GM19035 (cell line): ENCODE measurements at regions not wholly inside any gene's neighbourhood (a gene's known extent, or its start where the extent isn't known, plus 50 kb on each side); places are given as distances from the start of the nearest gene placed in this dataset.
"Not testable (repeated sequence)": the region's sequence is repeated elsewhere in the genome, so short reads cannot be mapped to it uniquely, and the experiment has no call there.

ENCODE experiments used
- ATAC-seq: cut with Tn5 transposase; IDR thresholded peaks from one replicate; pipeline ENCODE4 v1.9.1; 2021; ENCODE audit not compliant: unreplicated experiment

DNA sequence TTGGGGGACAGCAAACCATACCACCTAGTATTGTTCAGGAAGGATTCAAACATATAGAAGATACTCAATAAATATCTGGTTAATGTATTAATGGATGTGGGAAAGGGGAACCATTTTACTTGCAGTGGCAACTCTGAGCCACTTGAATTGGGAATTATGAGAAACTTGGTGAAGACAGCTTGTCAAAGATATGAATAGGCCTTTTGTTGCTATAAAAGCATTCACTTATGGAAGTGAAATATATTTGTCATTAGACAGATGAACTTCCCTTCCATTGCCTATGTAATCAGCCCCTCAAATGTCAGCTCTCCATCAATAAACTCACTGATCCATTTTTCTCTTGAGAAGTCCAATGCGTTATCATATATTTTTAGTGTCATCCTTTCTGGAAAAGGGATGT is 56.1 kb downstream of the GPR85 start:
- ATAC-seq = no peak

GRCh38 chr7:113026941-113027340 is 59.7 kb downstream of the GPR85 start:
- no peak for ATAC-seq

DNA sequence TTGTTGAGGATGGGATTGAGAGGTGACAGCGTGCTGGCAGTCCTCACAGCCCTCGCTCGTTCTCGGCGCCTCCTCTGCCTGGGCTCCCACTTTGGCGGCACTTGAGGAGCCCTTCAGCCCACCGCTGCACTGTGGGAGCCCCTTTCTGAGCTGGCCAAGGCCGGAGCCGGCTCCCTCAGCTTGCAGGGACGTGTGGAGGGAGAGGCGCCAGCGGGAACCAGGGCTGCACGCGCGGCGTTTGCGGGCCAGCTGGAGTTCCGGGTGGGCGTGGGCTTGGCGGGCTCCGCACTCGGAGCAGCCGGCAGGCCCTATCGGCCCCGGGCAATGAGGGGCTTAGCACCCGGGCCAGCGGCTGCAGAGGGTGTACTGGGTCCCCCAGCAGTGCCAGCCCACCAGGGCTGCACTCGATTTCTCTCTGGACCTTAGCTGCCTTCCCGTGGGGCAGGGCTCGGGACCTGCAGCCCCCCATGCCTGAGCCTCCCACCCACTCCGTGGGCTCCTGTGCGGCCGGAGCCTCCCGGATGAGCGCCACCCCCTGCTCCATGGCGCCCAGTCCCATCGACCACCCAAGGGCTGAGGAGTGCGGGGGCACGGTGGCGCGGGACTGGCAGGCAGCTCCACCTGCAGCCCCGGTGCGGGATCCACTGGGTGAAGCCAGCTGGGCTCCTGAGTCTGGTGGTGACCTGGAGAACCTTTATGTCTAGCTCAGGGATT is 69.3 kb downstream of the GPR85 start:
- ATAC-seq = not testable (repeated sequence)

DNA sequence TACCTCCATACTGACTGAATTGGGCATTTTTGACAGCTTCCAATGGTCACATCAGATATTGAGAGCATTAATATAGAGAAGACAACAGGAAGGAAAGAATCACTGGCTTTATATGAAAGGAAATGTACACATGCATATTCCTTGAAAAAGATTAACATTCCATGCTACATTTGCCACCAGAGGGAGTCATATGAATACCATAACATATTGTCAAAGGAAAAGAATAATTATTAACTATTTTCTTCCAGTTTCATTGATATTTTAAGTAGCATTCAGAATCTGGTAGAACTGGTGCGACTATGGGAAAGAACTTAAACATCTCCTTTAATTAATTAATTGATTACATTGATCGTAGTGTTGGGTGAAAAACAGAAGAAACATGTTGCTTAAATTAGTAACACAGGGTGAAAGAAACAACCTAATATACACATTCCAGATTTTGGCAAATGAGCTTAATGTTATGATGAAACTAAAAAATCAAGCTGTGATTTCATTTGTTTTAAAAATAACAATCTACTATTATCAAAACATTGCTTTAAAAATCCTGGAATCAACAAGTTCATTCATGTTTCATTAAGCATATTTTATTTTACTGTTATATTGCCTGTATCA is 71.5 kb downstream of the GPR85 start:
- no peak for ATAC-seq

- no peak for ATAC-seq
Observed at GRCh38 chr7:113013761-113014449, 72.7 kb downstream of the GPR85 start.

GRCh38 chr7:113012862-113013261 is 73.8 kb downstream of the GPR85 start:
- ATAC-seq = not testable (repeated sequence)

GRCh38 chr7:113010377-113010776 is 76.2 kb downstream of the GPR85 start:
- ATAC-seq = no peak

GRCh38 chr7:113008755-113009154 is 77.9 kb downstream of the GPR85 start:
- no peak for ATAC-seq

GRCh38 chr7:113004726-113005454 is 81.7 kb downstream of the GPR85 start:
- ATAC-seq = no peak

- no peak for ATAC-seq
Observed at GRCh38 chr7:113000316-113001020, 86.2 kb downstream of the GPR85 start.

DNA sequence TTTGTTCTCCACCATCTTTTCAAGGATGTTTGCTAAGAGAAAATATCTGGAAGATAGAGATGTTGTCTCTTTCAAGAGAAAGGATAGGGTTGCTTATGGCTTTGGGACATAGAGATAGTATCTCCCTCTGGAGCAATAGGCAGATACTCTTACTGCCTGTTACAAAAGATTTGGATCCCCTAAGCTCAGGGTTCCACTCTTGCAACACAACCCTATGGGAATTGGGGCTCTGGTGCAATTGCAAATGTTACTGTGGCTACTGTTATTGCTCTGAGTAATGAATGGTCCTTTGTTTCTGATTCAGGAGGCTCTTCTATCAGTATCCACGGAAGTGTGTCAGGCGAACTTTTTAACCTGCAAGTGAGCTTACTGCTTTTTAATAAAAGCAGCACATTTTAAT is 88.8 kb downstream of the GPR85 start:
- no peak for ATAC-seq

GRCh38 chr7:112996331-112996871 is 90.2 kb downstream of the GPR85 start:
- no peak for ATAC-seq

DNA sequence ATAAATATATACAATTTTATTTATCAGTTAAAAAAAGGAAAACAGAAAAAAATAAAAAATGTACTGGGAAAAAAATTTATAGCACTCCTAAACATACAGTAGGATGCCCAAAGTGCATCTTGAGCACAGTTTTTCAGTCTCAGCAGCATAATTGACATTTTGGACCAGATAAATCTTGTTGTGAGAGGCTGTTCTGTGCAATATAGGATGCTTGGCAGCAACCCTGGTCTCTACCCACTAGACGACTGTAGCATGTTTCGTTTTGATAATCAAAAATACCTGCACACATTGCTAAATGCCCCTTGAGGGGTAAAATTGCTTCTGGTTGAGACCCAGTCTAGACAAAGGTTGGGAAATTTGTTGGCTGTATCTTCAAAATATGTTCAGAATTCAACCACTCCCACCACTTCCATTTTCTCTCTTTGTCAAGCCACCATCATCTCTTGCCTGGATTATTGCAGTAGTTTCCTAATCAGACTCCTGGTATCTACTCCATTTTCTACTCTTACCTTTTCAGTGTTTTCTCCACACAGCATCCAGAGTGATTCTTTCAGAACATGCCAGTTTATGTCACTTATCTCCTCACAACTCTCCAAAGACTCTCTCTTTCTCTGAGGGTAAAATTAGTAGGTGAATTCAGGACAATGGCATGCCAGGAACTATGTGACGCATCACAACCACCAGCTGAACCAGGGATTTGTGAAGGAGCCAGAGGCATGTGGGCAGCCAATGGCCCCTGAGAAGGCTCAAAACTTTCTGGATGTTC is 91.4 kb downstream of the GPR85 start:
- ATAC-seq = no peak

DNA sequence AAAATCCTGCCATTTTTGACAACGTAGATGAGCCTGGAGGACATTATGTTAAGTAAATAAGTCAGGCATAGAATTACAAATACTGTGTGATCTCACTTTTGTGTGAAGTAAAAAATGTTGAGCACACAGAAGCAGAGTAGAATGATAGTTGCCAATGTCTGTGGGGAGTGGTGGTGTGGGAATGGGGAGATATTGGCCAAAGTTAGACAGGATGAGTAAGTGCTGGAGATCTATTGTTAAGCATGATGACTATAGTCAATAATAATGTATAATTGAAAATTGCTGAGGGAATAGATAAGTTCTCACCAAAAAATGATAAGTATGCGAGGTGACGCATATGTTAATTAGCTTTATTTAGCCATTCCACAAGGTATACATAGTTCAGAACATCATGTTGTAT is 92.0 kb downstream of the GPR85 start:
- ATAC-seq = no peak

DNA sequence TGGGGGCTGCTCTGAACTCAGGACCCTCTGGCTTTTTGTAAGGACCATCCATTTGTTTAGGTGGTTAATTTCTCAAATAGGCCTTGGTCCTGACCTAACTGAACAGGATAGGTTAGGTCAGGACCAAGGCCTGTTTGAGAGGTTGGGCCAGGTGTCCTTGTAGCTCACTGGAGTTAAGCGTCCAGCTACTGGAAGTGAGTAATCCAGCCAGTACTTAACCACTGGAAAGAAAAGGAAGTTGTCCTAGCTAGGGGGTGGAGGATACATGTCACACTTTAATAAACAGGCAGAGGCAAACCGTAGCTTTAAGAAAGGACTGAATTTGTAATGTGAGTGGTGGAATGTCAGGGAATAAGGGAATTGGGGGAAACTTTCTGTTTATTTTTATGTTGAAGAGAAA is 96.0 kb downstream of the GPR85 start:
- ATAC-seq = no peak

DNA sequence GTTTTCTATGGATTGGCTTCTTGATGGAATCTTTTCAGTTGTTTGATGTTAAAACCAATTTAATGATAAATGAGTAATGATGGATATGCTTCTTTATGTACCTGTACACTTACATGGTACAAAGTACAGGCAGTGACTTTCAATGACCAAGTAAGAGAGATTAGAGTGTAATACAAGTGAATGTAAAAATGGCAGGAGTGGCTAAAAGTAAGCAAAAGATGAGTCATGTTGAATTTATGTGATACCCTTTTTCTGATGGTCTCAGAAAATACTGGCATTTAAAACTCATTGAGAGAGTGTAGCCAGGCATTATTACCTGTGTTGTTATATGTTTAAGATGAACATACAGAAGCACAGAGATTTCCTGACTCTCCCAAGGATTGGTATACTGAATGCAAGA is 97.1 kb downstream of the GPR85 start:
- ATAC-seq = no peak

GRCh38 chr7:112987171-112987570 is 99.5 kb downstream of the GPR85 start:
- ATAC-seq = no peak

GRCh38 chr7:112986256-112987031 is 100.2 kb downstream of the GPR85 start:
- no peak for ATAC-seq

DNA sequence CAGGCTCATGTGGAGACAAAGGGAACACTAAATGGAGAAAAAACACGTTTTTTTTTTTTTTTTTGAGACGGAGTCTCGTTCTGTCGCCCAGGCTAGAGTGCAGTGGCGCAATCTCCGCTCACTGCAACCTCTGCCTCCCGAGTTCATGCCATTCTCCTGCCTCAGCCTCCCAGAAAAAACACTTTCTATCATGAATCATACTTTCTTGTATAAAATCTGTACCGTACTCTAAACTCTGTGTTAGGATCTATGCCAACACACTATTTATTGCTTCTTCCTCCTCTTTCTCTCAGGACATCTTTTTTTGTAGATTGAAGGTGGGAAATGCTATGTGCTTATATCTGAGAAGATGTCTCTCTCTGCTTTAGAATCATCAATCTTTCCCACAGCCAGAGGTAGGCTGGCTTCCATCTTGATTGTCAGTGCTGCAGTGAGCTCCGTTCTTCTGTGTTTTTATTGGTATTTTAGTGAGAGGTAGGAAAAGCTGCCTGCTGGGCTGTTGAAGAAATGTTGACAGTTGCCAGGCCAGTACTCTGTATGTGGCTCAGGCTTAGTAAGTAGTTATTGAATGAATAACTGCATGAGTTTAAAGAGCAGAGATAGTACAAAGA is 101.1 kb downstream of the GPR85 start:
- ATAC-seq = no peak
